ENCODE measurements at regions not wholly inside any gene's neighbourhood (a gene's known extent, or its start where the extent isn't known, plus 50 kb on each side); places are given as distances from the start of the nearest gene placed in this dataset.

DNA sequence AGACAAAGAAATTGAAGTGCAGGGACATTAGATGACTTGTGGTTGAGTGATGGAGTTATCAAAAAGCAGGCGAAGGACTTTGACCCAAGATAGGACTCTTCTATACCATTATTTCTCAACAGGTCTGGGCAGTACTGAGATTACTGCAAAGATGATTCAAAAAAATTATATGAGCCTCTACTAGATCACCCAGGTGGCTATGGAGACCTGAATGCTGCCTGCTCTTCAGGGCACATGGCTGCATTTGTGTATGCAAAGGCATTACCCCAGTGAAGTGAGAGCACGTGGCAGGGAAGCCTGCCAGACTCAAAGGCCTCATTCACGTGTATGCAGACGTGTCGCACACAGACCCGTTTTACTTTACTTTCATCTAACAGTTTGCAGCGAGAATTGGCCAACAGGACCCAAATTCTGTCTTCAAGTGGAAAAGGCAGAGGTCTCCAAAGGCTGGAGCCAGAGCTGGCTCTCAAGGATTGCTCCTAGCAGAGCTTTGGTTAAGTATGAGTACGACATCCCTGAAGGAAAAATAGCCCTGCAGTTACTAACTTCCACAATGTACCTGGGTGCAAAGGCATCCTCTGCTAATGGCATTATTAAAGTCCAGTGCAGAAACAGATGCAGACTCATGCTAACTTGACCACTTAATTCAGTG, 113.8 kb upstream of the ARMC2 start:
- DNase-seq (ENCODE audit: low read depth): no peak

- DNase-seq (ENCODE audit: low read depth): no peak
Measured at GRCh38 chr6:108735310-108736001, 112.8 kb upstream of the ARMC2 start.

- DNase-seq (ENCODE audit: low read depth): no peak
Measured at GRCh38 chr6:108736002-108736361, 112.2 kb upstream of the ARMC2 start.

DNA sequence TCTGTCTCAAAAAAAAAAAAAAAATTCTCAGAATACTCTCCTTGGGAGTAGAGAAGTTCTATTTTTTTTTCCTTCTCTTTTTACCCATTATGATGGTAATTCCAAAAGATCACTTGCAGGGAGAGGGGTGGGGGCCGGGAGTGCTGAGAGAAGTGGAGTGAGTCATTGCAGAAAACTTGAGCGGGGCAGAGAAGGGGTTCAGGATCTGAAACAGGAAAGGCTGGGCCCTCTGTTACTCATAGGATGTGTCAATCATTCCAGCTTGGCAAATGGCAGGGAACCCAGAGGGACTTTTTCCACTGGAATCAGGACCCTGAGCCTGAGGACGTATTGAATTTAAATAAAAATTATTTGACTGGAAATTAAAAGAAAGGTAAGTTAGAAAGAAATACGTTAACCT, 111.4 kb upstream of the ARMC2 start:
- peak; percentile 77 for DNase-seq (ENCODE audit: low read depth)

GRCh38 chr6:108737594-108738546, 110.4 kb upstream of the ARMC2 start:
- DNase-seq (ENCODE audit: low read depth): peak; percentile 93

- no peak for DNase-seq (ENCODE audit: low read depth)
Measured at GRCh38 chr6:108738684-108739416, 109.4 kb upstream of the ARMC2 start.

DNA sequence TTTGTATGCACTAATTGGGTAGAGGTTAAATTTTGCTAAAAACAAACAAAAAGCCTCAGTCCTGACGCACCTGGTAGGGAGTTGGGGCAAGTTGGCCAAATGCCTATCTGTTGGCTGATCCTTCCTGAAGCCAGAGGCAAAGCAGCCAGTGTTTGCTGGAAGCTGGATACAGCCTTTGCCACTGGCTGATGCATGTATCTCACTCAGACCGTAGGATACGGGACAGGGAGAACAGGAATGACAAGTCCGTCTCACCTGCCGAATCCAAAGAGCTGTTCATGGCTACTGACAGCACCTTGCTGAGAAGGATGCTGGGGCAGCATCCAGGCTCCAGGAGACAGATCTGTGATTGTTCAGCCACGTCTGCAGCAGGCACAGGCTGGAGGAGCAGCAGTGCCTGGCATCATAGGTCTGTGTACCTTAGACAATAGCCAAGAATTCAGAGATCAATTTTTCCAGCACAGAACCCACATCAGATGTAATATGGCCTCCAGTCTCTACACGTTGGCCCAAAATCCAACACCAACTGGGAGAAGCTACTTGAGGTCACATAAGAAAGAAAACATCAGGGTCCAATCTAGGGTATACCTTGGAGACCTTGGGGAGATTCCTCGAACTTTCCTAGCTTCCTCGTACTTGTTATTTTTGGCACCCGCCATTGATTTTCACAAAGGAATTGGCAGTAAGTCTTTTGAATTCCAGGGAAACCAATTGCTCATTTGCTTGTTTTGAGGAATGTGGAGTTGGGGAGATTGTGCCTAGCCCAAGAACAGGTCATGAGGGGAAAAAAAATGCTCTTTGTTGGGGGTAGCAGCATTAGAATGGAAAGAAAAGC, 108.5 kb upstream of the ARMC2 start:
- DNase-seq (ENCODE audit: low read depth): no peak

DNA sequence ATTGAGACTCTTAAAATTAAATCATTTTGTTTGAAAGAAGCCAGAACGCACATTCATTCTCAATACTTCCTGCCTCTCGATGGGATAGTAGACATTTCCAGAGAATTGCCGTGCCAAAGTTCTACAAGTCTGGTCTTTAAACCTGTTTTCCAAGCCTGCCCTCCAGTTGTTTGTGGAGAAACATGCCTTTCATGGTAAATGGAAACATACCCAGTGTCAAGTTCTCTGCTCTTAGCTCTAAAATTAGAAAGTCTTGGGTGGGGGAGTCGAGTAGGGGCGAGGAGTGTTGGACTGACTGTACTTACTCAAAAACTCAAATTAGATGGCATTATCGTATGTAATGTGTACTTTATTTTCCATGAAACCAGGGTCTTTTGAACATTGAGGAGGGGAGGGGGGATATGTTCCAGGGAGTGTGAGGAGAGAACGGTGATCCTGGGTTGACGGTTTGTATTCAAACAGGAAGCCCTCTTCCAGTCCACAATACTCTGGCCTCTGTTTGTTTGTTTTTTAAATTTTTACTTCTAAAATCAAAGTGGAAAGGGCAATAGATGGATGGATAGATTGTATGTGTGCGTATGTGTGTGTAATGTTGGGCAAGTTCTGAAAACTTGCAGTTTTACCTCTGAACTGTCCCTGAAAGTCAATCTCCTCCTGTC, 106.8 kb upstream of the ARMC2 start:
- DNase-seq (ENCODE audit: low read depth): no peak

DNA sequence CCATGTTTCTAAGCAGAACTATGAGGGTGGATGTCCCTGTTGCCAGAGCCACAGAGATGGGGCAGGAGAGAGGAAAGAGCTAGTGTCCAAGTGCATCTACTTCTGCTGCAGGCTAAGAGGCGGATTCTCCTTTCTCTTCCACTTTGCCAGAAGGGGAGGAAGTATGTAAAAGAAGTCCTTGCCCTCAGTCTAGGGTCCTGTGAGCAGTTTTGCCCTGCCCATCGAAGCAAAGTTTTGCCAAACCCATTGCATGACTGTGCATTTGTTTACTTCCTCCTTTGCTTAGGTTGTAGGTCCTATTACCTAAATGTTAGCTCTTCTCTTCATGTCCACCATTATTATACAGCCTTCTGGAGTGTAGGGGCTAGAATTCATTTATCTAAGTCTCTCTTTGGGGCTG, 106.2 kb upstream of the ARMC2 start:
- no peak for DNase-seq (ENCODE audit: low read depth)

DNA sequence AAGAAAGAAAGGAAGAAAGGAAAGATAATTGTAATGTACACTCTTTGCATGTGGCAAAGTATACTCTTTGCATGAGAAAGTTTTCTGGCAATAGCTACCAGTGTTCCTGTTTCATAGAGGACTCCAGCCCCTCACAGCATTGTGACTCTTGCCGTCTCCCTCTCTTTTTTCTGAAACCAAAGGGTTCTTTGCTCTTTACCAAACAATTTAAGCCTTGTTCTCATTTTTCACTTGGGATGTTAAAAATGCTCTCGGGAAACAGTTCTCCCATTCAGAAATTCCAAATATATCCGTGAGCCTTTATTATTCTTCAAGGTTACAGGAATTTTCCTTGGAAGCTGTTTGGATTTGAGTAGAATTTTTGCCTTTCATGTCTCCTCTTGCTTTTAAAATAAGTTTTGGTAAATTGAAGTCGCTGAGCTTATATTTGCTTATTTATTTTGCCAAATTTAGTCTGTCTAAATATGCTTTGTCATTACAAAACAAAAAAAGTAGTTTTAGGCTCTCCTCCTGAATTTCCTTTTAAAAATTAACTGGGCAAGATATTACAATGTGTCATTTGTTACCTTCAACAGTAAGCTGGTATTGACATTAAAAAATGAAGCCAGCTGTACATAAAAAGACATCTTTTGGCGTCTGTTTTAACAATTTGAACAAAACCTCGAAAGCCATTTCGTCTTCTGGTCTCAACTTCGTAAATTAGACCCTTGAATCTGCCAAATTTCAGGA, 103.8 kb upstream of the ARMC2 start:
- no peak for DNase-seq (ENCODE audit: low read depth)

- DNase-seq (ENCODE audit: low read depth): peak; percentile 87
Measured at GRCh38 chr6:108744996-108745395, 103.2 kb upstream of the ARMC2 start.

- peak; percentile 63 for DNase-seq (ENCODE audit: low read depth)
Measured at GRCh38 chr6:108745664-108746336, 102.4 kb upstream of the ARMC2 start.

- no peak for DNase-seq (ENCODE audit: low read depth)
Measured at GRCh38 chr6:108746366-108746765, 101.9 kb upstream of the ARMC2 start.

GRCh38 chr6:108746836-108747575, 101.2 kb upstream of the ARMC2 start:
- DNase-seq (ENCODE audit: low read depth): no peak

DNA sequence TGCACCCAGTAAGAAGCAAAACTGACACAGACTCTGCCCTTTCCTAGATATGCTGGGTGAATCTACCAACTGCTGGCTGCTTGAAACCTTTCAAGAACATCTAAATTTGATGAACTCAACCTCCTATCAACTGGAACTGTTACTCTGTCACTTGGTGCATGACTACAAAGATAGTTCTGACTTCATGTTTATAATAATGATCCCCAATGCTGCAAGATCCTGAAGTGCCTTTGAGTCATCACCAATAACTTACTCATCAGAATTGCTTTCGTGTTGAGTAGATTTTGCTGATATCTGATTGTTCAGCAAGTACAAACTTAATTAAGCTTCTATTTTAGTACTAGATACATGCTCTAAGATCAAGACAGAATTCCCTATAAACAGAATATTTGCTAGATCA, 100.2 kb upstream of the ARMC2 start:
- DNase-seq (ENCODE audit: low read depth): peak; percentile 13

DNA sequence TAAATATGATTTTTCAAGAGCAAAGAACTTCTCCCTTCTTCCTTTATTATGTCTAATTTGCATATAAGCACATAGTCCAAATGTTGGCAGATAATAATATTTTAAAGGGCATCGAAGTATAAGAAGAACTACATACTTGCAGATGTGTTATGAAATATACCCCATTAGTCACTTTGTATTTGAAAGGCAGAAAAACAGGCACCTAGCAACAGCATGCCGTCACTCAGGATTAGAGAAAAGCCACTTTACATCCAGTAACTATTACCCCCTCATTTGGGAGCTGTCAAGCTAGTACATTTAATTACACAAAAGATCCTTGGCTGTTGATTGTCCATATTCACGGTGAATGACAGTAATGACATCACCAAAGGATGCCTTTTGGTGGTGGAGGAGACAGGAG, 99.3 kb upstream of the ARMC2 start:
- DNase-seq (ENCODE audit: low read depth): no peak

DNA sequence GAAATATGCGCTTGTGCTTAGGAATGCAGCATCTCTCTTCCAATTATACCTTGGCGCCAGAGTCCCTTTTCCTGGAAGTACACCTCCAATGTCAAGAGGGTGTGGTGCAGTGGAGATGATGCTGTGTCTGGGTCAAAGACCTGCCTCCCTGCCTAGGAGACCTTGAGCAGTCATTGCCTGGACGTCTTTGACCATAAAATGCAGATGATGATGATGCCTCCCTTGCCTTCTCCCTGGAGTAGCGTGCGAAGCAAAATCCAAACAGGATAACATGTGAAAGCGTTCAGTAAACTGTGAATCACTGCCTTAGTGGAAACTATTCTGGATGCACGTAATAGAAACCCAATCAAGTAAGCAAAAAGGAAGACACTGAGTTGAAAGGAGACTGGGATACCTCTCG, 97.4 kb upstream of the ARMC2 start:
- DNase-seq (ENCODE audit: low read depth): no peak

GRCh38 chr6:108751282-108751681, 96.9 kb upstream of the ARMC2 start:
- DNase-seq (ENCODE audit: low read depth): no peak
